Activated B cell treated with CpG ODN at 0.5 μM for 24 hours (primary cell): ENCODE measurements at regions not wholly inside any gene's neighbourhood (a gene's known extent, or its start where the extent isn't known, plus 50 kb on each side); places are given as distances from the start of the nearest gene placed in this dataset.

Source experiments
- ATAC-seq: fragments of 200-7000 bp; cut with Tn5 transposase; one replicate; pipeline ENCODE4 v1.10.0; 2021; ENCODE audit warnings: low read depth, mild to moderate bottlenecking, moderate library complexity
- CTCF ChIA-PET: fragments of 350-600 bp; sonication (Branson Sonifier 250); formaldehyde crosslinking; loops from one replicate; lab custom pipeline; 2021; ENCODE audit warnings: antibody characterized with exemption; lab: Charles Lee
- POLR2A ChIA-PET: fragments of 350-600 bp; sonication (Branson Sonifier 250); formaldehyde crosslinking; loops from one replicate; lab custom pipeline; 2021; ENCODE audit warnings: antibody characterized with exemption; lab: Charles Lee
- DNase-seq: peaks from one replicate; pipeline ENCODE4 v3.0.0; 2022
- H3K27ac Mint-ChIP-seq: one replicate; pipeline ENCODE4 v1.8.0; 2020; ENCODE audit warnings: mixed read lengths
- H3K27me3 Mint-ChIP-seq: one replicate; pipeline ENCODE4 v1.8.0; 2021; ENCODE audit warnings: mixed read lengths
- H3K36me3 Mint-ChIP-seq: one replicate; pipeline ENCODE4 v1.8.0; 2021; ENCODE audit warnings: low read depth, mixed read lengths
- H3K4me1 Mint-ChIP-seq: one replicate; pipeline ENCODE4 v1.8.0; 2021; ENCODE audit warnings: mixed read lengths
- H3K4me3 Mint-ChIP-seq: one replicate; pipeline ENCODE4 v1.8.0; 2020; ENCODE audit warnings: mild to moderate bottlenecking, mixed read lengths
- H3K9me3 Mint-ChIP-seq: one replicate; pipeline ENCODE4 v1.8.0; 2020; ENCODE audit warnings: mixed read lengths
- CTCF ChIP-seq: fragments of 200-600 bp; IDR thresholded peaks from one replicate; pipeline ENCODE4 v1.8.0; 2022; ENCODE audit warnings: antibody characterized with exemption, mild to moderate bottlenecking
- intact Hi-C: fragments of 100-400 bp; cut with micrococcal nuclease; formaldehyde crosslinking; loops from one replicate; pipeline ENCODE4 v1.15.1; 2024

GRCh38 chr1:55699228-55699627, 484.1 kb upstream of the USP24 start:
- no peak for ATAC-seq
- no peaks in the 10 kb centered on the region for H3K4me1 Mint-ChIP-seq
- no peak overlapping the region for H3K27ac Mint-ChIP-seq
- CTCF ChIA-PET: no interaction called here
- H3K9me3 Mint-ChIP-seq: no peaks in the 10 kb centered on the region
- peaks cover 6% of the 10 kb centered on the region for H3K27me3 Mint-ChIP-seq
- no peaks in the 10 kb centered on the region for H3K36me3 Mint-ChIP-seq
- POLR2A ChIA-PET: no interaction called here
- no peak for DNase-seq
- intact Hi-C loops: no loop called here
- no peak for TF ChIP-seq CTCF
- H3K4me3 Mint-ChIP-seq: no peak overlapping the region

GRCh38 chr1:55697997-55698535, 482.9 kb upstream of the USP24 start:
- Mint-ChIP-seq H3K4me1 (no peaks in the 10 kb centered on the region), H3K27me3 (peaks cover 6% of the 10 kb centered on the region), H3K27ac (no peak overlapping the region), H3K4me3 (no peak overlapping the region), H3K9me3 (no peaks in the 10 kb centered on the region), H3K36me3 (no peaks in the 10 kb centered on the region)
- DNase-seq: no peak
- intact Hi-C loops: no loop called here
- no peak for TF ChIP-seq CTCF
- ATAC-seq: no peak
- CTCF ChIA-PET: no interaction called here
- POLR2A ChIA-PET: no interaction called here

- no peak overlapping the region for H3K27ac Mint-ChIP-seq
- H3K27me3 Mint-ChIP-seq: peaks cover 9% of the 10 kb centered on the region
- DNase-seq (no peak), ATAC-seq (no peak)
- H3K4me3 Mint-ChIP-seq: no peak overlapping the region
- no peak for TF ChIP-seq CTCF
- H3K4me1 Mint-ChIP-seq: no peaks in the 10 kb centered on the region
- no peaks in the 10 kb centered on the region for H3K36me3 Mint-ChIP-seq
- intact Hi-C loops: no loop called here
- CTCF ChIA-PET: interaction anchor here (1.0 kb wide), 1 partner anchor 888 kb away, joined by 3 read pairs; no protein-coding TSS in a partner anchor
- POLR2A ChIA-PET: no interaction called here
- no peaks in the 10 kb centered on the region for H3K9me3 Mint-ChIP-seq
These were observed 481.7 kb upstream of the USP24 start for GRCh38 chr1:55696891-55697290.

- Mint-ChIP-seq H3K9me3 (no peaks in the 10 kb centered on the region), H3K27ac (no peak overlapping the region), H3K4me1 (no peaks in the 10 kb centered on the region), H3K4me3 (no peak overlapping the region), H3K36me3 (no peaks in the 10 kb centered on the region), H3K27me3 (peaks cover 12% of the 10 kb centered on the region)
- TF ChIP-seq CTCF: no peak
- ChIA-PET POLR2A (no interaction called here), CTCF (interaction anchor here (1.0 to 1.1 kb wide), 2 partner anchors 8 to 889 kb away, joined by 3 read pairs; no protein-coding TSS in a partner anchor)
- intact Hi-C loops: no loop called here
- ATAC-seq (no peak), DNase-seq (no peak)
These were observed 481.1 kb upstream of the USP24 start for GRCh38 chr1:55696181-55696754.

- ATAC-seq: no peak
- H3K4me3 Mint-ChIP-seq: no peak overlapping the region
- H3K27ac Mint-ChIP-seq: no peak overlapping the region
- CTCF ChIA-PET: interaction anchor here (1.1 kb wide), 1 partner anchor 9 kb away, joined by 3 read pairs; no protein-coding TSS in a partner anchor
- no peaks in the 10 kb centered on the region for H3K4me1 Mint-ChIP-seq
- no peaks in the 10 kb centered on the region for H3K9me3 Mint-ChIP-seq
- DNase-seq: no peak
- H3K36me3 Mint-ChIP-seq: no peaks in the 10 kb centered on the region
- no peak for TF ChIP-seq CTCF
- POLR2A ChIA-PET: no interaction called here
- H3K27me3 Mint-ChIP-seq: peaks cover 14% of the 10 kb centered on the region
- intact Hi-C loops: no loop called here
These were observed 480.4 kb upstream of the USP24 start for GRCh38 chr1:55695552-55695951.
